Ureter (tissue), 1 donor: ENCODE measurements at regions not wholly inside any gene's neighbourhood (a gene's known extent, or its start where the extent isn't known, plus 50 kb on each side); places are given as distances from the start of the nearest gene placed in this dataset.
A peak's percentile ranks its signal among the peaks of the same experiment; 100 is the strongest.

Experiments
- DNase-seq: peaks from one replicate; pipeline ENCODE4 v3.0.0-alpha.2; 2020; ENCODE audit warnings: low spot score
- donor health status: DM: yes; HTN: yes; CAD: no.

DNA sequence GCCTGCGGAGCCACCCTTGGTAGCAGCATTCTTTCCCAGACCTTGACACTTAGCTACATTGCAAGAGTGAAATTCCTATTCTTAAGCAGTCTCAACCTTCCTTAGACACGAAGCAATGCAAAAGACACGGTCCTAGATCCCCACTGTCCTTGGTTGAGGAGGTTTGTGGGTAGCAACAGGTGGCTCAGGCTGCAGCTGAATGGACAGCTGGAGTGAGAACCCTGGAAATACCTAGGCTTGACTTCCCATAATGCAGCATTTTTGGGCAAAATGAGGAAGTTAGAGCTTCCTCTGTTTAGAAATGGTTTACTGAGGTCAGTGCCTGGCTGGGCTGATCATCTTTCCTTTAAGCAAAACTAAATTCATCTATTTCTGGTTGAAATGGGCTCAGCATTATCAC is 296.6 kb downstream of the RFC3 start:
- DNase-seq = no peak

DNA sequence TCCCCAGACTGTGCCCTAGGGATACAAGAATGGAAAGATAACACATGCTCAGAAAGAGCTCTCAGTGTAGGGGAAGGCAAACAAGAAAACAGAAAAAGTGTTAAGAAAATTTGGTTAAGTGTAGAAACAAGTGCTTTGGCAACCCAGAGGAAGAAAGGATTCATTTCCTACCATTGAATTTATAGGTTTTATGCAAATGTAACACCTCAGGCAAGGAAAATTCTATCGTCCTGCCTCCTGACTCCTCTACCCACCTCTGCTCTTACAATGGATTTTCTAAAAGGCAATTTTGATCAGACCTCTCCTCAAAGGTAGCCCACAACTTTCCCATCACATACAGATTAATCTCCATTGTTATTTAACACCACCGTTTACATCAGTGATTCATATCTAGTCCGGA is 298.7 kb downstream of the RFC3 start:
- DNase-seq = no peak

DNA sequence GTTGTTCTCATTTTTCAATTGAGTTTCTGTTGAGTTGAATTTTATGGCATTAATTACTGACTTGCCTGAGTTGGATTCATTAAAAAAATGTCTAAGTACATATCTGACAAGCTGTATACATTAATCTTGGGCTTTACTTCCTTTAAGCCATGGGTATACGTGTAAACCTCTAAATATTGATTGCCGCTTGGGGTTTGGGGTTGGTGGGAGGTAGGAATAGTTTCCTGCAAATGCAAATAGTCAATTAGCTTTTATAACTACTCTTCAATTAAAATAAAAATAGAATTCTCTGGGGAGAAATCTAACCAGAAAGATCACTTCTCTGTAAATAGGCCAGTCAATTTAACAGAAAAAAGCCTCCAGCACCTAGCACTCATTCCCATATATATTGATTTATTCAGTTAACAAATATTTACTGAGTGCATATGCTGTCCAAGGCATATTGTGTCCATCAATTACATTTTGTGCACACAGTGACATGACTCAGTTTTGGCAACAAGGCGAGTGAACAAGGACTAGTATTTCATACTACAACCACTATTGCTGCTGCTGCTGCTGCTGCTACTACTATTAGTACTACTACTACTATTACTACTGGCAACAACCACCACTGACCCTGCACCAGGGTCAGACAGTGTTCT is 306.8 kb downstream of the RFC3 start:
- no peak for DNase-seq

DNA sequence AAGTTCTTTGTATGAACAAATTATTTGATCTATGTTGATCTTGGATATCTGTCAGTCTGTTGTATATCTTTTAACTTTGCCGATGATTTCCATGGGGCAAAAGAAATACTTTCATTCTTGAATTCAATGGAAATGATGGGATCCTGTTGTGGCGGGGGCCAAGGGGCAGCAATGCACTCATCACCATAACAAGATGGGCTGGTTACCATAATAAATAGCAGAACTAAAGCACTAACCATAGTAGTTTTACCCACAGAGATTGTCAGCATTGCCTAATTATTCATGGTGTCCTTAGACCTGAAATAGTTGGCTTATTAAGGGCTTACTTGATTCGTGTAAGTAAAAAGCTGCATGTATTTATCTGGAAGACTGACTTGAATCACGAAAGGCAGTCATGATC is 309.6 kb downstream of the RFC3 start:
- no peak for DNase-seq

DNA sequence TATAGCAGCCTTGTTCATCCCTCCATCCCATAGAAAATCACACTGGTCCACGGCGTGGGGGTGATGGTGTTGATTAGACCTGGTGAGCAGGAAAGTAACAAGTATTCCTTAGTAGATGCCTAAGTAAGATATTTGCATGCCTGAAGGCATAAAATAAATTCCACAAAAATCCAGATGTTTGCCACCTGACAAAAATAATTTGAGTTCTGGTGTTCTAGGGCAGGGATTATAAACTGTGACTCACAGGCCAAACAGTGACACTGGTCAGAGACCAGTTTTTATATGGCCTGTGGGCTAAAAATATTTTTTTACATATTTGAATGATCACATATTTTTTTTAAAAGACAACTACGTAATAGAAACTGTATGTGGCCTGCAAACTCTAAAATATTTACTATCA is 310.7 kb downstream of the RFC3 start:
- DNase-seq = no peak

DNA sequence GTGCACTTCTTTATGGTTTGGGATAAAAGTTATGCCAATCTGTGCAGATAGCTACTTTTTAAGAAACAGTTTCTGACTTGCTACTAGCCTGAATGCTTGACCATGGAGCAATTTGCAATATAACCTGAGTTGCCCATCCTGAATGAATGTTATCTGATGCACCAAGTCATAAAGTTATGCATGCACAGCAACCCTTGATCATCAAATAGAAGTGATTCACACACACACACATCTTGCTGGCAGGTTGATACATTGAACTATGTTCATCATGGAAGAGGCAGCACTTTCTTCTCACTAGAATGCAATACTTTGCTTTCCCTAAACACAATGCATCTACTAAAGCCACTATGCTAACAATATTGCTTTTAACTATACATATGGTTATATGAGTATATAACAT is 311.5 kb downstream of the RFC3 start:
- no peak for DNase-seq

DNA sequence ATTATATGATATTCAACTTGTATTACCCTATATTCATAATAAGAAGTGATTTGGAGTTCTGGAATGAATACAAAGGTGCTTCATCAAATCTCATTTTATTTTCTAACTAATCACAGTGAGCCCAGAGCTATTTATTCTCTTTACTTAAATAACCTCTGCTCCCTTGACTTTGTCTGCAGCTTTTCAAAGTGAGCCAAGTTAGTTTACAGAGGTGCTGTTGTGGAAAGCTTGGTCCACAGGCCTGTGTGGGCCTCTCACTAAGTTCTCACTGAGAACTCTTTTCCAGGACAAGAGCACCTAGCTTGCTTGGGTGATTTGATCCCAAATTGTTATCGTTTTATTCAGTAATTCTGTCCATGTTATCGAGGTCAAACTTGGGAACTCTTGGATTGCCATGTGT is 319.3 kb downstream of the RFC3 start:
- no peak for DNase-seq

DNA sequence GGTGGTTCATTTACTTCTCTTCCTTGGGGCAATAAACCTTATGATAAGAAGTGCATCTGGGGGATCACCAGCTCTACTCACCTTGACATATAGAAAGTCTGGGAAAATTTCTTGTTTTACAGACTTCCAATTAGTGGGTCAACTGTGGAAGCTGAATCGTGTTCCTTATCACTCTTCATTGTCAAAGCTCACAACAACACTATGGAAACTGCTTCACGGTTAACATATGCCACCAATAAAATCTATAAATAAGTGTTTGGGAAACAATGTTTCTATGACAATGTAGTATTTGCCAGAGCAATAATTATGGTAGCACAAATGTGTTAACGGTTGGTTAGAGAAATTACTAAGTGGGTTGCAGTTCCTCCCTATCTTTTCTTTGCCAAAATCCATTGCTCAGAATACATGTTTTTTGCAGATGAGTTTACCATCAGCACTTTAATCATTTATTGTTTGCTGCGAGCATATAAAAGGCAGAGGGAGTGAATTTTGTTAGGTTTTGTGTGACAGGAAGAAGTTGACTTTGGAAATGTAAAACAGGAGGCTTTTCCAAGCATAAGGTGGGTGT is 321.8 kb downstream of the RFC3 start:
- no peak for DNase-seq

DNA sequence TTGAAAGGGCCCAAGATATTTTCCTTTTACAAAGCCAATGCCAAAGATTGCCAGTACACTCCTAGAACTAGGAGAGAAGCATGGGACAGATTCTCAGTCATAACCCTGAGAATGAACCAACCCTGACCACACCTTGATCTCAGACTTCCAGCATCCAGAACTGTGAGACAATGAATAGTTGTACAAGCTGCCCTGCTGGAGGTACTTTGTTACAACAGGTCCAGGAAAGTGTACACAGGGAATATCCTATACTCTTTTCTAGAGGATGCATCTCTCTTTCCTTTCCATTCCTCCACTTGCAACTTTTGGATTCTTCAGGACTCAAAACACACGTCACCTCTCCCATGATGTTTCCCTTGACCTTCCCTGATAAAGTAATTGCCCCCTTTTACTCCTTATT is 325.7 kb downstream of the RFC3 start:
- DNase-seq = no peak

DNA sequence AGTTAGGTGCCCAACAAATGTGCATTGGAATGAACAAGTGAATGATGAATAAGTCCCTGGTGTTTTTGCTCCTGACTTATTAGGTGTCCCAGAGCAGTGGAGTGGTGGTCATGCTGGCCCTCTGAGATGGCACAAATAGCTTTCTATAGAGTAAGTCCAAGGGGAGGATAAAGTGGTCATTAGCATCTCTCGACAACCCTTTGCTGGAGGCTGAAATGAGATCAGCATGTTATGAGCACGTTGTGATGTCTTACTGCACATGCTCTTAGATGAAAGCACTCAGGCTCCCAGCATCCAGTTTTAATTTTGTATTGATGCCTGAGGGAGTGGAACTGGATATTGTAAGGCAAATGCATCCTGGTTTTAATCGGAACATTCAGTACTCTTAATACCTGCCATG is 326.2 kb downstream of the RFC3 start:
- no peak for DNase-seq

DNA sequence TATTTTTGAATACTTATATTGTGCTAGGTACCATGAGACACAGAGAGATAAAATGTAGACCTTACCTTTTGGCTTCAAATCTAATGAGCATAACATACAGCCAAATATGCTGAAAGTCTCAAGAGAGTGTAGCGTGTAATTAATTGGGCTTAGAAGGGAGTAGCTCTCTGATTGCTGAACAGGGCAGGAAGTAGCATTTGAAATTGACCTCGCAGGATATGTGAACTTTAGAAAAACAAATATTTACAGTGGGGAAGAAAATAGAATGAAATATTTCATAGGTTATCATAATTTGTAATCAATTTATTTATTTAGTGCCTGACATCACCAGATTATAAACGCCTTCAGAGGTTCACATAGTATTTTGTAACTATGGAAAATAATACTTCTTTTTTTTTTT is 327.1 kb downstream of the RFC3 start:
- no peak for DNase-seq

DNA sequence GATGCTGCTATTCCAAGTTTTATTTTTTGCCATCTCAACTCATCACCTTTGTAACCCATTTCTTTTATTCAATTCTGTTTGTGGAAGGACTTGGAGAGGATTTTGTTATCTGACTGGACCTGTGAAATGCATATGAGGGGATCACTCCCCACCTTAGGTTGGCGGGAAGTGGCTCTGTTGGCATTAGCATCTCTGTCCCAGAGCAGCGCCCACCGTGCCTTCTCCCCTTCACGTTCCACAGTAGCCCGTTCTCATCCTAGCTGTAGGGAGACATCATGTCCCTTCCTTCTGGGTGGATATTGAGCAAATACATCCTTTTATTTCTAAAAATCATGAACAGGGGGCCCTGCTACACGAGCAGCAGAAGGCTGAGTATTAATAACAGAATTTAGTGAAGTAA is 330.4 kb downstream of the RFC3 start:
- DNase-seq = no peak

DNA sequence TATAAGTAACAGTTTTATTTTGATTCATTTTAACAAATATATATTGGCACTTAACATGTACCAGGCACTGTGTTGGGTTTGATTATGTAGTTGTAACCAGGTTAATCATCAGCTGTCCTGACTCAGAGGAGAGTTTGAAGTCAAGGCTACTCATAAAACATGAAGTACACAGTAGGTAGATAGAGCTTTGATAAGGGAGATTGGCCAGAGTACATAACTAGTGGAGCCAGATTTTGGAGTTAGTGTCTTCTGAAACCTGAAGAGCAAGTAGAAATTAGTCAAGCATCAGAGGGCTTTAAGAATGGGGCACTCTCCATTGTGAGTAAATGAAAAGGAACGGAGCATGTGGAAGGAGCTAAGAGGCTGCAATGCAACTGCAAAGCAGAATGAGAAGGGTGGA is 333.9 kb downstream of the RFC3 start:
- DNase-seq = no peak

DNA sequence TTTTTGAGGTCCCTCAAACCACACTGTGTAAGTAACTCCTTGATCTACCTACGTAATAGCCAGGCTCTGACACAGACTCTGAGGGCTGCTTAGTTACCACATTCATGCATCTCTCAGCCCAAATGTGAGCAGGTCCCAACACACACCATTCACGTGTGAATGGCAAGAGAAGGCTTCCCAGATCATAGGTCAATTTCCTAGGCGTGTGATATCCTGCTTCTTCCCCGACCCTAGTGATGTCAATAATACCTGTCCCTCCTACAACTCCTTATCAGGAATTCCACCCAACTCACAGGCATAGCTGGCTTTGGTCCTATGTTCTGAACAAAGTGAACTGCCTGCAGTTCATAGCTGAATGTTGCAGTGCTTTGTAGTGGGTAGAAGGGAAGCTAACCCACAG is 334.5 kb downstream of the RFC3 start:
- DNase-seq = no peak

DNA sequence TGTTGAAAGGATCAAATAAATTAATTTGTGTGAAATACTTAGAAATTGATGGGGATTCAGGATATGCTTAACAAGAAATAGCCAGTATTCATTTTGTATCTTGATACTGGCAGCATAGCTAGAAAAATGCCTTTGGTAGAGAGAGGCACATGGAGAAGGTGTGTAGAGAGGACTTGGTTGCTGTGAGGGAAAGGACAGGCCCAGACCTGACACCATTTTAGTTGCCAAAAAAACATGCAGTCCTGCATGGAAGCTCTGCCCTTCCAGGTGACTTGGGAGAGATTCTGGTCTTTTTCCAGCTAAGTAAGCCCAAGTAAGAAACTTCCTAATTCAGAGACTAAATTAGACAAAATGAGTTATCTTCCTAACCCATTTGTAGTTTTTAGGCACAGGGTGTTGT is 335.0 kb downstream of the RFC3 start:
- no peak for DNase-seq

DNA sequence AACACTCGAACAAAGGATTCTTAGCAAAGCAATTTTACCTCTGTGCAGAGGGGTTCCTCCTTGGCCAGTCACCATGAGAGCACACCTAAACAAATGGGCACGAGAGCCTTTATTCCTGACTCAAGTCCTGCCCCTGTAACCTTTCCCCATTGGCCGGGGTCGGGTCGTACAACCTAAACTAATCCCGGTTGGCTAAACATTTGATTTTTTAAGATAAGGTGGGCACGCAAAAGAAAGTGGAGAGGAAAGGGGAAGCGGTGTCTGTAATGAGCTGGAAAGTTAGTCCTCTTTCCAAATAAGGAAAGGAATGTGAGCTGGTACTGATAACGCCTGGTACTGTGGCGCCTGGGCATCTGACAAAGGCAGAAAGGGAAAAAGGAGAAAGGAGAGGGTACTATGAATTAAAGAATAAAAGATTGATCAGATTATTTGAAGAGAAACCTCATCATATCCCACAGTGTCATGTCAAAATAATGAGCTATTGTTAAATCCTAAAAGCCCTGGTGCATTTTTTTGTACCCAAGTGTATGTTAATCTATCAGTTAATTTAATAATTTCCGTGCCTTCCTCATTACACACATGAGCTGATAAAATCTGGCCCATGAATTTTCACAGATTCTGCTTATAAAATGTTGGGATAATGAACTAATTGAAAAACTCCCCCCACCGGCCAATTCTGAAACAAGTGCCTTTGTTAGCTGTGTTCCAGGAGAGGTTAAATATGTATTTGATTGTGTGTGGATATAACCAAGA is 335.7 kb downstream of the RFC3 start:
- DNase-seq = no peak

DNA sequence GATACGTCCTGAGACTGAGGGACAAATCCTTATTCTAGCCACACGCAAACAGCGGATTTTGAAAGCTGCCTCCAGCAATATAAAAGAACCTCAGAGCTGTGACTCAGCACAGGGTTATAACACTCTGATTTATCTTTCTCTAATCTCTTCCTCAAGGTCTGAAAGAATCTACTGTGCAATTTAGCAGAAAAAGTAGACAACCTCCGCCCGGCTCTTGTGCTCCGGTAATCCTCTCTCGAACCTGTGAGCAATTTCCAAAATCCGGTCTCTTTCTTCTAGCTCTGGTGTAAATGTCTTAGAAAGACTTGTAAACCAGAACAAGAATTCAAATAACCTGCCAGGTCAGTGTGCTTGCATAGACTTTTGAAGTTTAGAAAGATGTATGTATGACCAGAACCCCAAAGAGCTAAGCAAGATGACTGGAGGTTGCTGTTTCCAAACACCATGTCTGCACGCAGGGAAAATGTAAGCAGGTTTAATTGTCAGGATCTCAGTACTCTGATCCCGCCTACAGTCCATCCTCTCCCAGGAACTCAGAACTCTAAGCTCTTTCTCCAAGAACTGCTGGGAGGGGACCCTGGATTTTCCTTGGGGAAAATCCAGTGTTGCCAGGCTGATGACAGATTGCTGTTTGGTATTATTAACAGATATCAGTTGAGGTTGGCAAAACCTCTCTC is 338.1 kb downstream of the RFC3 start:
- no peak for DNase-seq

DNA sequence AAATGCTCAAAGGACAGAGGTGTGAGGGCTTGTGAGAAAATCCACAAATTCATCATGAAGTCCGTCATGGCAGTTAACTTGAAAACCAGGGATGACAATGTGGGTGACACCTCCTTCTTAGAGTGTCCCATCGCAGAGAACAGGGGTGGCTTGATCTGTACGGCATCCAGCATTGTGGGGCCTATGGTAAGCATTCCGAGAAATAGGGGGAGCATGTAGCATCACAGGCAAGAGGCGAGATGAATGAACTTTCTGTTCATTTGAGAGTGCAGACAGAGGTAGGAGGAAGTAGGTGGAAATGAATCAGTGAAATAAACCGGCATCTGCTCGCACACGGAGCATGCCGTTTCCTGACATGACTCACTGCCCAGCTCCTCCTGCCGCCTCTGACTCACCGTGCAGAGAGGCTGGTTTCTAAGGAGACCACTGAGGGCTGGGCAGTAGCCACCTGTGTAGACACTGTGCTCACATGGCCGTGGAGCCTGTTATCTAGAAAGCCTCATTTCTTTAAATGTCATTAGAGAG is 339.0 kb downstream of the RFC3 start:
- peak; percentile 83 for DNase-seq

DNA sequence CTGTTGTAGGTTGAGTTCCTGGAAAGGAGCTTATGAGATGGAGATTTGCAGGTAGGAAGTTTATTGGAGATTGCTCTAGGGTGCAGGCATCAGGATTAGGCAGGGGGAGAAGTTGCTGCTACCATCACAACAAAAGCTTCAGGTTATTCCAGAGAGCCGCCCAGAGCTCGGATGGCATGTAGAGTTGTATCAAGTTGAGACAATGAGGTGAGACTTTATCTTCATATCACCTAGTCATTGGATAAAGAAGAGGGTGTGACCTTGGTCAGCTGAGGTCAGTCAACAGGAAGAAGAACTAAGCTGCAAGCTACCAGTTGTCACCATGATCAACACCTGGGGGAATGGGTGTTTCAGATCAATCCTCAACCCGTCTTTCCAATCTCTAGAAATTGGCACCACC is 342.0 kb downstream of the RFC3 start:
- DNase-seq = no peak

DNA sequence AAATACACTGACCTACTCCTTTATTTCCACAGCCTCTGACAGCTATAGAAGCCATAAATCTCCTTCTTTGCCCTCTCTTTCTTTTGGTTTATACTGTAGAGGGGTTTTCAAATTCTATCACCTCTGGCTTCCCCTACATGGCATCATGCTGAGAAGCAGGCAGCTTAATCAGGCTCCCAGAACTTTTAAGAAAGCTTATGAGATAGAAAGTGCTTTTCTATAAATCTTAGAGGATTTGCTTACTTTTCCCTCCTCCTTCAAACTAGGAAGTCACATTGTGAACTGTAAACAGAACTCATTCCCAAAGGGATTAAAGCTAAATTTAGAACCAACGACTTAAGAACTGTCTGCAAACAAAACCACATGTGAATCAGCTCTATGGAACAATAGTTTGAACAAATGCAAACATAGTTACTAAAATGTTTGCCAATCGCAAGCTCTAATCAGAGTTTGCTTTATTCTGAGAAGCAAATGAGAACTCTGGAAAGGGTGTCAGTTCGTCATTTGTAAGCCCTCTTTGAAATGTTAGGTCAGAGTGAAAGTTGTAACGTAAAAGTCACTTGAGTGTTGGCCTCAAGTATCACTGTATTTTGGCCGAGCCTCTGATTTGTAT is 344.1 kb downstream of the RFC3 start:
- DNase-seq = no peak

DNA sequence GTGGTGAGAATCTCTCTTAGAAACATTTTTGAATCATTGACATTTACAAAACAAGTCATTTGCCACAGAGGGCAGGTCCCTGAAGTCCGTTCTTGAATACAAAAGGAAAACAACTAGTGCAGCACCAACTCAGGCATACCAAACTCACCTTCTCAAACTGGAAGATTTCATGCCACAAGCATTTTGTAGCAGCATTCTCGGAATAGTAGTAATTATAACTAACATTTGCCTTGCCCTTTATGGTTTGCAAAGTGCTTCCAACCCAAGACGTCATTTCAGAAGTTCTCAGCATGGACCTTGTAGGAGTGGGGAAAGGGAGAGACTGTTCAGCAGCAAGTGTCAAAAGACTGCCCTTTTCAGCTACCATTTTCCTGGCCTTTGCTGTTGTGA is 344.6 kb downstream of the RFC3 start:
- no peak for DNase-seq

DNA sequence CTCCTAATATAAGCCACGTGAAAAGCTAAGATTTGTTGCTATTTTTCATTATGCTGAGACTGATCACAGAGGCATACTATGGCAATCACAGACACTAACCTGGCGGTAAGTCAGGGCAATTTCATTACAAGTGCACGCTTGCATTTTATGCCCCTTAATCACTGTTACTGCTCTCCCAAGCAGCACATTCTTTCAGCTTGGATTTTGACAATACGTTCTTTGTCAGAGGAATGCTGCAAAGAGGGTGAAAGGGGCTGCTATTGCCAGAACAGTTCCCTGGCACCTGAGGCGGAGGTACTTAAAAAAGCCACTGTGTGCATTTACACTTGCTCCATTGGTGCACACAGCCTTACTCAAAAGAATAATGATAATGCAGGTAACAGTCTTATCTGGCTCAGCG is 346.6 kb downstream of the RFC3 start:
- DNase-seq = no peak
